ENCODE measurements at regions not wholly inside any gene's neighbourhood (a gene's known extent, or its start where the extent isn't known, plus 50 kb on each side); places are given as distances from the start of the nearest gene placed in this dataset.

DNA sequence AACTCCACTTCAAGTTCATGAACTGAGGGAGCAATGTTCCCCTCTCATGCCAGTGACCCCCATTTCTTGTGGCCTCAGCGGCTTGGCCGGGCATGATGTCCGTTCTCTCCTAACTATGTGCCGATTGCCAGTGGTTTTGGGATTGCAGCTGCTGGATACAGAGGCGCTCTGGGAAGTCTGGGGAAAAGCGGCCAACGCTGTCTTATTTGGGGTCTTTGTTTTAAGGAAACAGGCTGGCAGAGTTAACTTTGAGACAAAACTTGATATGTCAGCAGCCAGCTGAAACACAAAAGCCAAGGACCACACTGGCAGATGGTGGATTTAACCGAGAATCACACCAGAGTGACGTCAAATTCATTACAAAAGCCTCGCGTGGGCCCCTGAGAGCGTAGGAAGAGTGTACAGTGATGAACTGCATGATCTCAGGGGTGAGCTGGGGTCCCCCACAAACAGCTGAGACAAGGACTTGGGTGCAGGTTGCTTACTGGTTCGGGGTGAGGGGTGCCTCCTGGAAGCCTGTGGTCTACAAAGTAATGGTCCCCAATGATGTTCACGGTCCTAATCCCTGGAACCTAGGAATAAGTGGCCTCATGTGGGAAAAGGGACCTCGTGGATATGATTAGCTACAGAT is 180.4 kb downstream of the IRF8 start:
- H3K27me3 ChIP-seq (replicated peaks; ENCODE audit: insufficient read depth): no peaks in the 10 kb centered on the region
- TF ChIP-seq, protein P1, sequence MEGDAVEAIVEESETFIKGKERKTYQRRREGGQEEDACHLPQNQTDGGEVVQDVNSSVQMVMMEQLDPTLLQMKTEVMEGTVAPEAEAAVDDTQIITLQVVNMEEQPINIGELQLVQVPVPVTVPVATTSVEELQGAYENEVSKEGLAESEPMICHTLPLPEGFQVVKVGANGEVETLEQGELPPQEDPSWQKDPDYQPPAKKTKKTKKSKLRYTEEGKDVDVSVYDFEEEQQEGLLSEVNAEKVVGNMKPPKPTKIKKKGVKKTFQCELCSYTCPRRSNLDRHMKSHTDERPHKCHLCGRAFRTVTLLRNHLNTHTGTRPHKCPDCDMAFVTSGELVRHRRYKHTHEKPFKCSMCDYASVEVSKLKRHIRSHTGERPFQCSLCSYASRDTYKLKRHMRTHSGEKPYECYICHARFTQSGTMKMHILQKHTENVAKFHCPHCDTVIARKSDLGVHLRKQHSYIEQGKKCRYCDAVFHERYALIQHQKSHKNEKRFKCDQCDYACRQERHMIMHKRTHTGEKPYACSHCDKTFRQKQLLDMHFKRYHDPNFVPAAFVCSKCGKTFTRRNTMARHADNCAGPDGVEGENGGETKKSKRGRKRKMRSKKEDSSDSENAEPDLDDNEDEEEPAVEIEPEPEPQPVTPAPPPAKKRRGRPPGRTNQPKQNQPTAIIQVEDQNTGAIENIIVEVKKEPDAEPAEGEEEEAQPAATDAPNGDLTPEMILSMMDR (IDR thresholded peaks at IDR 0.05): no peak

GRCh38 chr16:86080131-86080875 is 181.3 kb downstream of the IRF8 start:
- Histone ChIP-seq H3K27ac (no peak overlapping the region), H3K27me3 (replicated peaks; ENCODE audit: insufficient read depth) (no peaks in the 10 kb centered on the region), H3K36me3 (no peaks in the 10 kb centered on the region), H3K4me3 (no peak overlapping the region), H3K4me1 (ENCODE audit: control insufficient read depth in 1 of 2, low read depth in 2 of 2) (no peaks in the 10 kb centered on the region), H3K9me3 (no peaks in the 10 kb centered on the region)
- no peak for DNase-seq (ENCODE audit: low spot score)
- no peak for ATAC-seq (ENCODE audit: insufficient number of reproducible peaks, low FRiP score, low read depth)
- TF ChIP-seq, protein P1 (IDR thresholded peaks at IDR 0.05): no peak

More for the DNA sequence above, 180.4 kb downstream of the IRF8 start:
- ATAC-seq (ENCODE audit: insufficient number of reproducible peaks, low FRiP score, low read depth) (no peak), DNase-seq (ENCODE audit: low spot score) (no peak)
- Histone ChIP-seq H3K4me3 (no peak overlapping the region), H3K9me3 (no peaks in the 10 kb centered on the region), H3K27ac (no peak overlapping the region), H3K4me1 (ENCODE audit: control insufficient read depth in 1 of 2, low read depth in 2 of 2) (no peaks in the 10 kb centered on the region), H3K36me3 (no peaks in the 10 kb centered on the region)

DNA sequence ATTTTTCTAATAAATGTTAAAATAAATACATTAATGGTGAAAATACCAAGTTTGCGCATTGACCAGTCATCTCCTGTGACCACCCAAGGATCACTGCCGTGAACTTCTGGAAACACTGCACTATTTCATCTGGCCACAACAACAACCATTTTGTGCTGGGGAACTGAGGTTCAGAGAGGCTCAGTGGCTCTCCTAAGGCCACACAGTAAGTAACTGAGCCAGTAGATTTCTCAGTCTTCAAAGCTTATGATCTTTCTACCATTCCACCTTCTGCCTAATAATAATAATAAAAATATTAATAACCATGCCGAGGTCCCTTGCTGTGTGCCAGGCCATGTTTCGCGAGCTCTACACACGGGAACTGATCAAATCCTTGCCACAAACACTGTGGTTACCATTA is 182.0 kb downstream of the IRF8 start:
- Histone ChIP-seq H3K27me3 (replicated peaks; ENCODE audit: insufficient read depth) (no peaks in the 10 kb centered on the region), H3K4me3 (no peak overlapping the region), H3K27ac (no peak overlapping the region), H3K36me3 (no peaks in the 10 kb centered on the region), H3K9me3 (no peaks in the 10 kb centered on the region), H3K4me1 (ENCODE audit: control insufficient read depth in 1 of 2, low read depth in 2 of 2) (no peaks in the 10 kb centered on the region)
- TF ChIP-seq, protein P1 (IDR thresholded peaks at IDR 0.05): no peak
- ATAC-seq (ENCODE audit: insufficient number of reproducible peaks, low FRiP score, low read depth): no peak
- DNase-seq (ENCODE audit: low spot score): no peak

DNA sequence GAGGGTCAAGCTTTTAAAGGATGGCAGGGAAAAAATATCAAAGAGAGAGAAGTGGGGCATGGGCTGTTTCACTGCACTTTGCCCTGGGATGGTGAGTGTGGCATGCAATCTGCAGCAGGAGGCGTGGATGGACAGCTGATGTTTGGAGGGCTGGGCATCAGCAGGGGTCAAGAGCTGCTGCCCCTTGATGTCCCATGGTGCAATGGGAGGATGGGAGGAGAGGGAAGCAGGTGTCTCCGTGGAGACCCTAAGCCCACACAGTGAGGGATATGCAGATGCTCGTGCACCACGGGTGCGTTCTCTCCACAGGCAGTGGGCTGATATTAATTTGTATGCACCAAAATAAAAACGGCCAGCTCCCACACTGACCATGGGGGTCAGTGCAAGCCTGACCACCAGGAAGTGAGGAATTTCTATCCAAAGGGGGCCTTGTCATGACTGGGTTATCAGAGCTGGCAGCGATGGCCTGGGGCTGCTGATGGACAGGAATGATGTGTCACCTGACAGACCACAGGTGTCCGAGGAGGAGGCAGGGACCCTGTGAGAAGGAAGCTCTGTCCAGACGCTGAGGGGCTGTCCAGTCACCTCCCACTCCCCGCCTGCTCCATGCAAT is 183.6 kb downstream of the IRF8 start:
- DNase-seq (ENCODE audit: low spot score) (no peak), ATAC-seq (ENCODE audit: insufficient number of reproducible peaks, low FRiP score, low read depth) (no peak)
- Histone ChIP-seq H3K36me3 (no peaks in the 10 kb centered on the region), H3K9me3 (no peaks in the 10 kb centered on the region), H3K4me1 (ENCODE audit: control insufficient read depth in 1 of 2, low read depth in 2 of 2) (no peaks in the 10 kb centered on the region), H3K27ac (no peak overlapping the region), H3K4me3 (no peak overlapping the region), H3K27me3 (replicated peaks; ENCODE audit: insufficient read depth) (no peaks in the 10 kb centered on the region)
- TF ChIP-seq, protein P1 (IDR thresholded peaks at IDR 0.05): no peak

DNA sequence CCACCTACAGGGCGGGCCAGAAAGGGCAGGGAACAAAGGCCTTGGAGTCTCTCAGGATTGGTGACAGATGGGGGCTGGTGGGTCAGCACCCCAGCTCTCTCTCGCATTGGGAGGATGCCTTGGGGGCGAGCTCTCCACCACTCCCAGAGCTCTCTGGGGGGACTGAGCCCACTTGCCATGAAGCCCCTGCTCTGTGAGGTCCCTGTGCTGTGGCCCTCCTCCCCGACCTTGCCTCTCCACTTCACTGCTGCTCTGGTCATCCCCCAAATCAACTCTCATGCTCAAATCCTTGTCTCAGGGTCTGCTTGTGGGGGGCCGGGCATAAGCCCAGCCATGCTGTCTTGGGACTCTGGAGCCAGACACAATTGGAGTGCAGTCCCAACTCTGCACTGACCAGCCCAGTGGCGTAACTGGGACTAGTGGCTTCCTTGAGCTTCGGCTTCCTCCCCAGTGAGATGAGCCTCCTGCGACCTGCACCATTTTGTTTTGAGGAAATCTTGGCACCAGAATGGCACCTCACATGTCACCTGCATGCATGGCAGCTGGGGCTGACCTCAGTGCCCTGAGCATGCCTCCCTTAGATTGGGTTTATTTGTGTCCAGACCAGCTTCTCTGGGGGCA is 184.5 kb downstream of the IRF8 start:
- Histone ChIP-seq H3K27ac (no peak overlapping the region), H3K27me3 (replicated peaks; ENCODE audit: insufficient read depth) (no peaks in the 10 kb centered on the region), H3K4me1 (ENCODE audit: control insufficient read depth in 1 of 2, low read depth in 2 of 2) (no peaks in the 10 kb centered on the region), H3K36me3 (no peaks in the 10 kb centered on the region), H3K4me3 (no peak overlapping the region), H3K9me3 (no peaks in the 10 kb centered on the region)
- TF ChIP-seq, protein P1 (IDR thresholded peaks at IDR 0.05): no peak
- DNase-seq (ENCODE audit: low spot score): no peak
- no peak for ATAC-seq (ENCODE audit: insufficient number of reproducible peaks, low FRiP score, low read depth)
